Stimulated activated memory B cell treated with anti-CD40 and anti-IgM and Interleukin-4, amounts not matched to agents 10 μg/mL and 1 μg/mL and 100 μg/mL, for 72 hours (primary cell): ENCODE measurements at regions not wholly inside any gene's neighbourhood (a gene's known extent, or its start where the extent isn't known, plus 50 kb on each side); places are given as distances from the start of the nearest gene placed in this dataset.
"Not testable (repeated sequence)": the region's sequence is repeated elsewhere in the genome, so short reads cannot be mapped to it uniquely, and the experiment has no call there.

Experiments used
- ATAC-seq: fragments of 150-1000 bp; cut with Tn5 transposase; 2 replicates; pipeline ENCODE4 v1.10.0; 2021
- H3K27ac Mint-ChIP-seq: one replicate; pipeline ENCODE4 v1.8.0; 2022; ENCODE audit warnings: mild to moderate bottlenecking, mixed read lengths
- H3K27me3 Mint-ChIP-seq: one replicate; pipeline ENCODE4 v1.8.0; 2022; ENCODE audit warnings: mixed read lengths
- H3K36me3 Mint-ChIP-seq: one replicate; pipeline ENCODE4 v1.8.0; 2022; ENCODE audit warnings: mixed read lengths
- H3K4me1 Mint-ChIP-seq: one replicate; pipeline ENCODE4 v1.8.0; 2022; ENCODE audit warnings: mixed read lengths
- H3K4me3 Mint-ChIP-seq: one replicate; pipeline ENCODE4 v1.8.0; 2022; ENCODE audit warnings: mild to moderate bottlenecking, moderate library complexity, mixed read lengths
- H3K9me3 Mint-ChIP-seq: one replicate; pipeline ENCODE4 v1.8.0; 2022; ENCODE audit warnings: mixed read lengths

GRCh38 chr10:78096486-78096885 lies 62.8 kb downstream of the RPS24 start:
- H3K27ac Mint-ChIP-seq, H3K4me3 Mint-ChIP-seq, H3K36me3 Mint-ChIP-seq, H3K27me3 Mint-ChIP-seq, ATAC-seq, H3K9me3 Mint-ChIP-seq, H3K4me1 Mint-ChIP-seq: not testable (repeated sequence)

DNA sequence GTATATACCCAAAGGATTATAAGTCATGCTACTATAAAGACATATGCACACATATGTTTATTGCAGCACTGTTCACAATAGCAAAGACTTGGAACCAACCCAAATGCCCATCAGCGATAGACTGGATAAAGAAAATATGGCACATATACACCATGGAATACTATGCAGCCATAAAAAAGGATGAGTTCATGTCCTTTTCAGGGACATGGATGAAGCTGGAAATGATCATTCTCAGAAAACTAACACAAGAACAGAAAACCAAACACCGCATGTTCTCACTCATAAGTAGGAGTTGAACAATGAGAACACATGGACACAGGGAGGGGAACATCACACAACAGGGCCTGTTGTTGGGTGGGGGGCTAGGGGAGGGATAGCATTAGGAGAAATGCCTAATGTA lies 68.9 kb downstream of the RPS24 start:
- not testable (repeated sequence) for H3K4me1 Mint-ChIP-seq, H3K27me3 Mint-ChIP-seq, H3K4me3 Mint-ChIP-seq, ATAC-seq, H3K36me3 Mint-ChIP-seq, H3K27ac Mint-ChIP-seq
- H3K9me3 Mint-ChIP-seq, result peaks cover 15% of the 10 kb centered on the region

DNA sequence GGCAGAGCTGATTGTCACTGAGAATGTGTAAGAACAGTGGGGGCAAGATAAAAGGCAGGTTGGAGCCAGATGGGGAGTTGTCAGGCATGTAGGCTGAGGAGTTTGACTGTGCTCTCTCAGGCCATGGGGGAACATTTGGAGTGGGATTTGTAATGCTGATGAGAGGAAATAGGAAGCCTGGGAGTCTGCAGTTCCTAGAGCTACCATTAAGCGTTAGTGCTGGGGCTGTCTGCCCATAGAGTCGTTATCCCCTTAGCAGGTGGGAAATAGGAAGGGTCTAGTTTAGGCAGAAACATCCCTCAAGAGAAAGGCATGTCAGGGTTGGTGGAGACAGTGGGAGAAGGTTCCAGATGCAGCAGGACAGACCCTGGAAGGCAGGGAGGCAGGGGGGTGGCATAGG lies 75.5 kb downstream of the RPS24 start:
- Mint-ChIP-seq H3K9me3 (peaks cover 8% of the 10 kb centered on the region), H3K4me3 (no peak overlapping the region), H3K27ac (no peak overlapping the region), H3K4me1 (no peaks in the 10 kb centered on the region), H3K36me3 (no peaks in the 10 kb centered on the region), H3K27me3 (no peaks in the 10 kb centered on the region)
- ATAC-seq, result no peak

GRCh38 chr10:78115135-78115853 lies 81.6 kb downstream of the RPS24 start:
- peaks cover 33% of the 10 kb centered on the region for H3K27me3 Mint-ChIP-seq
- H3K27ac Mint-ChIP-seq, result no peak overlapping the region
- no peak for ATAC-seq
- H3K9me3 Mint-ChIP-seq, result peaks cover 4% of the 10 kb centered on the region
- H3K4me3 Mint-ChIP-seq, result no peak overlapping the region
- H3K4me1 Mint-ChIP-seq, result no peaks in the 10 kb centered on the region
- H3K36me3 Mint-ChIP-seq, result no peaks in the 10 kb centered on the region

DNA sequence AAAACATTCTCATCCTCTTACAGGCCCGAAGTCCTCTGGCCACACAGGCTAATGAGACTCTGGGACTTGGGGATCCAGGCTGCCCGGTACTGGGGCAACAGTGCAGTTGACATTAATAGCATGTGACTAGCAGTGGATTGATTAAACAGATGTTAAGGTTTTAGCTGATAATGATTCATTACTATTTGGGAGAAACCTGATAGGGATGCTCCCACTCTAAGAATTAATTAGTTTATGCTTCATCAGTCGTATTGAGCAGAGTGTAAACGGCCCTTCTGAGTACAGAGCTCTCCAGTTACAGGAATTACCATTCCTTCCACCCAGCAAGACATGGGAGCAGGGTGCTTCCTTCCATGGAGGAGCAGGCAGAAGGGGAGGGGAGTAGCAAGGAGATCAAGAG lies 82.7 kb downstream of the RPS24 start:
- no peak overlapping the region for H3K4me3 Mint-ChIP-seq
- H3K27ac Mint-ChIP-seq, result no peak overlapping the region
- H3K9me3 Mint-ChIP-seq, result peaks cover 5% of the 10 kb centered on the region
- H3K27me3 Mint-ChIP-seq, result peaks cover 38% of the 10 kb centered on the region
- ATAC-seq, result no peak
- H3K4me1 Mint-ChIP-seq, result no peaks in the 10 kb centered on the region
- no peaks in the 10 kb centered on the region for H3K36me3 Mint-ChIP-seq

- Mint-ChIP-seq H3K9me3 (peaks cover 13% of the 10 kb centered on the region), H3K4me3 (no peak overlapping the region), H3K27me3 (peaks cover 38% of the 10 kb centered on the region), H3K4me1 (no peaks in the 10 kb centered on the region), H3K36me3 (no peaks in the 10 kb centered on the region), H3K27ac (no peak overlapping the region)
- no peak for ATAC-seq
Observed at GRCh38 chr10:78118591-78118990, 84.9 kb downstream of the RPS24 start.

GRCh38 chr10:78121801-78122200 lies 88.1 kb downstream of the RPS24 start:
- no peaks in the 10 kb centered on the region for H3K36me3 Mint-ChIP-seq
- H3K27ac Mint-ChIP-seq, result no peak overlapping the region
- no peak overlapping the region for H3K4me3 Mint-ChIP-seq
- ATAC-seq, result no peak
- H3K27me3 Mint-ChIP-seq, result peaks cover 29% of the 10 kb centered on the region
- no peaks in the 10 kb centered on the region for H3K4me1 Mint-ChIP-seq
- H3K9me3 Mint-ChIP-seq, result peaks cover 16% of the 10 kb centered on the region

- Mint-ChIP-seq H3K4me3 (no peak overlapping the region), H3K4me1 (no peaks in the 10 kb centered on the region), H3K27ac (no peak overlapping the region), H3K27me3 (peaks cover 16% of the 10 kb centered on the region), H3K36me3 (no peaks in the 10 kb centered on the region), H3K9me3 (peaks cover 16% of the 10 kb centered on the region)
- no peak for ATAC-seq
Observed at GRCh38 chr10:78124167-78124566, 90.5 kb downstream of the RPS24 start.

DNA sequence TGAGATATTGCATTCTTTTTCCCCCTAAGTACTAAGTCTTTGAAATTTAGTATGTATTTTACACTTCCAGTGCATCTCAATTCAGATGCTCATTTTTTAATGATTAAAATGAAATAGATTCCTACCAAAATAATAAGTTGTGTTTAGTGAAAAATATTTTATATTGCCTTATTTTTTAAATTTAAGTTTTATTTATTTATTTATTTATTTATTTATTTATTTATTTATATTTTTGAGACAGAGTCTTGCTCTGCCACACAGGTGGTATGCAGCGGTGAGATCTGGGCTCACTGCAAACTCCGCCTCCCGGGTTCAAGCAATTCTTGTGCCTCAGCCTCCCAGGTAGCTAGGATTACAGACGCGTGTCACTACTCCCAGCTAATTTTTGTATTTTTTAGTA lies 95.5 kb downstream of the RPS24 start:
- no peak overlapping the region for H3K27ac Mint-ChIP-seq
- H3K9me3 Mint-ChIP-seq, result peaks cover 3% of the 10 kb centered on the region
- H3K4me3 Mint-ChIP-seq, result no peak overlapping the region
- H3K36me3 Mint-ChIP-seq, result no peaks in the 10 kb centered on the region
- H3K27me3 Mint-ChIP-seq, result no peaks in the 10 kb centered on the region
- no peak for ATAC-seq
- H3K4me1 Mint-ChIP-seq, result no peaks in the 10 kb centered on the region

- no peaks in the 10 kb centered on the region for H3K9me3 Mint-ChIP-seq
- H3K4me1 Mint-ChIP-seq, result no peaks in the 10 kb centered on the region
- peaks cover 5% of the 10 kb centered on the region for H3K27me3 Mint-ChIP-seq
- no peak overlapping the region for H3K4me3 Mint-ChIP-seq
- no peak overlapping the region for H3K27ac Mint-ChIP-seq
- no peak for ATAC-seq
- no peaks in the 10 kb centered on the region for H3K36me3 Mint-ChIP-seq
Observed at GRCh38 chr10:78130966-78131710, 97.5 kb downstream of the RPS24 start.

DNA sequence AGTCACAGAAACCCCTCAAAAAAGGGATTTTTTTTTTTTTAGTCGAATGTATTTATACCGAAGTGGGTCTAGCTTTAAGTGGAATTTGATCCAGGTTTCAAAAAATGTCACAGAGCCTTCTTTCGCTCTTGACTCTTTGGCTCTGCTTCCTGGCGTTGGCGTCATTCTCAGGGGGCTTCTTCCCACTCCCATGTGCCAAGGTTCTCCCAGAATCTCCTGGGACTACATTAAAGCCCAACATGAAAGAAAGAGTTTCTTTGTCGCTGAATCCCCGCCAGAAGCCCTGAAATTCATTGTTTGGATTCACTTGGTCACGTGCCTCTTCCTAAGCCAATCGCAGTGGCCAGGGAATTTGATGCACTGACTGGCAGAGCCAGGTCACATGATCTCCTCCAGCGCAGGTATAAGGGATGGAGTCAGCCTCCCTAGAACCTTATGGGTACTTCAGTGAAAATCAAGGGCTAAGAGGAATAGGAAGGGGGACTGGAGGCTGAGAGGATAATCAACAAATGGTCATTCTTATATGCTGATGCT lies 101.2 kb downstream of the RPS24 start:
- H3K4me3 Mint-ChIP-seq, result no peak overlapping the region
- peaks cover 9% of the 10 kb centered on the region for H3K27me3 Mint-ChIP-seq
- no peaks in the 10 kb centered on the region for H3K4me1 Mint-ChIP-seq

GRCh38 chr10:78137147-78137546 lies 103.5 kb downstream of the RPS24 start:
- Mint-ChIP-seq H3K4me1 (no peaks in the 10 kb centered on the region), H3K9me3 (peaks cover 9% of the 10 kb centered on the region), H3K4me3 (no peak overlapping the region), H3K36me3 (no peaks in the 10 kb centered on the region), H3K27ac (no peak overlapping the region), H3K27me3 (peaks cover 25% of the 10 kb centered on the region)
- no peak for ATAC-seq

More for the DNA sequence above, 101.2 kb downstream of the RPS24 start:
- peaks cover 9% of the 10 kb centered on the region for H3K9me3 Mint-ChIP-seq
- no peaks in the 10 kb centered on the region for H3K36me3 Mint-ChIP-seq
- no peak for ATAC-seq
- no peak overlapping the region for H3K27ac Mint-ChIP-seq

- H3K4me1 Mint-ChIP-seq, result no peaks in the 10 kb centered on the region
- H3K4me3 Mint-ChIP-seq, result no peak overlapping the region
- H3K27ac Mint-ChIP-seq, result no peak overlapping the region
- H3K9me3 Mint-ChIP-seq, result peaks cover 9% of the 10 kb centered on the region
- H3K27me3 Mint-ChIP-seq, result peaks cover 25% of the 10 kb centered on the region
- no peaks in the 10 kb centered on the region for H3K36me3 Mint-ChIP-seq
- no peak for ATAC-seq
Observed at GRCh38 chr10:78139341-78139740, 105.7 kb downstream of the RPS24 start.

DNA sequence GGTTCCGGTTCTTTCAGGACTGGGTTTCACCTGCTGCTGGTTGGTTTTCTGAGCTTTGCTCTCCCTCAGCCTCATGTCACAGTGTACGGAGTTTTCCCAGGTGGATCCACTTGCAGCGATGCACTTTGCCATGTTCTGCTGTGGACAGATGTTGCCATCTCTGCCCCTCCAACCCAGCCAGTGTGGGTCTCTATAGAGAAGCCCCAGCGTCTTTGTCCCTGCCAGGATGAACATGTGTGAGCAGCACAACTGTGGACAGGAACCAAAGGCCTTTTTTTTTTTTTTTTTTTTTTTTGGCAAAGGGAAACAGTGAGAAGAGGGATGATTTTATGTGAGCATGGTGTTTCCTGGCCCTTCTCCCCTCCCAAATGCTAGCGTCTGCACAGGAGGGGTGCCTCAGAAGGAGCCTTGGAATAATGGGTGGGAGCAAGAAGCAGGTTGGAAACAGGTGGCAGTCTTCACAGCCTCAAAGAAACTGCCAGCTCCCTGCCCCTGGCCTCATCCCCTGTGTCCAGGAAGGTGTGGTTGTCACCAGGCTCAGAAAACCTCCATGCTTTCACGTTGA lies 106.5 kb downstream of the RPS24 start:
- Mint-ChIP-seq H3K27ac (no peak overlapping the region), H3K27me3 (peaks cover 32% of the 10 kb centered on the region), H3K4me3 (no peak overlapping the region), H3K4me1 (no peaks in the 10 kb centered on the region), H3K9me3 (peaks cover 9% of the 10 kb centered on the region), H3K36me3 (no peaks in the 10 kb centered on the region)
- no peak for ATAC-seq

- ATAC-seq, result no peak
- Mint-ChIP-seq H3K27me3 (peaks cover 32% of the 10 kb centered on the region), H3K4me3 (no peak overlapping the region), H3K9me3 (no peaks in the 10 kb centered on the region), H3K4me1 (no peaks in the 10 kb centered on the region), H3K36me3 (no peaks in the 10 kb centered on the region), H3K27ac (no peak overlapping the region)
Observed at GRCh38 chr10:78143576-78143975, 109.9 kb downstream of the RPS24 start.

- Mint-ChIP-seq H3K27me3 (peaks cover 24% of the 10 kb centered on the region), H3K27ac (no peak overlapping the region), H3K4me1 (no peaks in the 10 kb centered on the region), H3K36me3 (no peaks in the 10 kb centered on the region), H3K4me3 (no peak overlapping the region), H3K9me3 (no peaks in the 10 kb centered on the region)
- ATAC-seq, result no peak
Observed at GRCh38 chr10:78146200-78146599, 112.5 kb downstream of the RPS24 start.
